ENCODE measurements at regions not wholly inside any gene's neighbourhood (a gene's known extent, or its start where the extent isn't known, plus 50 kb on each side); places are given as distances from the start of the nearest gene placed in this dataset.
"Not testable (repeated sequence)": the region's sequence is repeated elsewhere in the genome, so short reads cannot be mapped to it uniquely, and the experiment has no call there.

DNA sequence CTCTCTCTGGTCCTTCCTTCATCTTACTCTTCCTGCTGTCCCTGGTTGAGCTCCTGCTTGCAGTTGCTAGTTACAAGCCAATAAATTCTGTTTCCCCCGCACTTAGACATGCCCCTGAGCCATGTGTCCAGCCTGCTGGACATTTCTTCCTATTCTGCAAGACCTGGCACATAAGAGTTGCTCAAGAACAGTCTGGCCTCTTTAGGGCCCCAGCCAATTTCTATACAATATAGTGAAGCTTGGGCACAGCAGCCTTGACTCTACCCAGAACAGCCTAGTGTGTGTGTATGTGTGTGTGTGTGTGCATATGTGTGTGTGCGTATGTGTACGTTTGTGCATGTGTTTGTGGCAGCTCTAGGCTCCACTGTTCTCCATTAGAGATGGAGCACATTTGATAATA is 276.0 kb downstream of the CYRIA start:
- no peak for DNase-seq

GRCh38 chr2:16388199-16388830 is 277.3 kb downstream of the CYRIA start:
- not testable (repeated sequence) for DNase-seq

DNA sequence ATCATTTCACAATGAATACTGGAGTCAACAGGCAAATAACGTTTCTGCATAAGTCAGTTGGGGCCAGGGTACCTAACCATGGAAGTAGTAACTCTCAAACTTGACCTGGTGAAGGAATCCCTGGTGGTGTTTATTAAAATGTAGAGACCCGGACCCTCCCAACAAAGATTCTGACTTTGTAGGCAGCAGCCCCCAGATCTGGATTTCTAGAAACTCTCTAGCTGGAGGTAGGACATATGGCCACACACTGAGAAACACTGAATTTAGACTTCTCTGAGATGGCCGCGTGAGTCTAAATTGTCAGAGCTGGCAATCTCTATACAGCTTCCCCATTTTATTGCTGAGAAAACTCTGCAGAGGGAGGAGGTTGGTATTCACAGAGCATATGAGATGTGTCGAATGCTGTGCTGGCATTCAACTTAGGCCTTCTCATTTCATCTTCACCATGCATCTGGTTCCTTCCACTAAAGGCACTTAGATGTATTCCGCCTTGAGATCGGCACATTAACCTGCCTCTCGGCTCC is 278.1 kb downstream of the CYRIA start:
- no peak for DNase-seq

- DNase-seq = no peak
Measured at GRCh38 chr2:16386431-16386830, 279.2 kb downstream of the CYRIA start.

DNA sequence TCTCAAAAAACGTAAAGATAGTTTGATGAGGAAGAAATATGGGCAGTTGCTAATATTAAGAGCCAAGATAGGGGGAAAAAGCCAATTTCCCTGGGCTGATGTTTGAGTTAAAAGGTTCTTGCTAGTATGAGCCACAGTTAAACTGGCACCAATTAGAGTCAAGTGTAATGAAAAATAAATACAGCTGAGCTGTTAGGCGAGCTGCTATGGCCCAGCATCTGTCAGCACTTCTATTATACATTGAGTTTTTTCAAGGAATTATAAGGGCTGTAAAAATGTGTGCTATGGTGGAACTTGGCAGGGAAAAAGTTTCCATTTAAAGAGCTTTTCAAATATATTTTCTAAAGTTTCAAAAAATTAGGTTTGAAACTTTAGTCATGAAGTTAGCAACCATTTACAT is 279.6 kb downstream of the CYRIA start:
- no peak for DNase-seq

- DNase-seq = no peak
Measured at GRCh38 chr2:16385341-16385740, 280.3 kb downstream of the CYRIA start.

GRCh38 chr2:16383411-16383810 is 282.2 kb downstream of the CYRIA start:
- DNase-seq = no peak

GRCh38 chr2:16382451-16382850 is 283.2 kb downstream of the CYRIA start:
- no peak for DNase-seq

GRCh38 chr2:16381511-16381910 is 284.1 kb downstream of the CYRIA start:
- DNase-seq = no peak

GRCh38 chr2:16379901-16380300 is 285.7 kb downstream of the CYRIA start:
- DNase-seq = not testable (repeated sequence)

DNA sequence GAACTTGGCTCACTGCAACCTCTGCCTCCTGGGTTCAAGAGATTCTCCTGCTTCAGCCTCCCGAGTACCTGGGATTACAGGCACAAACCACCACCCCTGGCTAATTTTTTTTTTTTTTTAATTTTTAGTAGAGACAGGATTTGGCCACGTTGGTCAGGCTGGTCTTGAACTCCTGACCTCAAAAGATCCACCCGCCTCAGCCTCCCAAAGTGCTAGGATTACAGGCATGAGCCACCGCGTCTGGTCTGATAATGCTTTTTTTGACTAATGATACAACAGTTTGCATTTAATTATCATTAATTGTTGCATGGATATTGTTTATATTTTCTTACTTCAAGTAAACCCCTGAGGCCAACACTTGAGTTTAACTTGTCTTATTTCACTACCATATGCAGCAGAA is 286.6 kb downstream of the CYRIA start:
- not testable (repeated sequence) for DNase-seq

DNA sequence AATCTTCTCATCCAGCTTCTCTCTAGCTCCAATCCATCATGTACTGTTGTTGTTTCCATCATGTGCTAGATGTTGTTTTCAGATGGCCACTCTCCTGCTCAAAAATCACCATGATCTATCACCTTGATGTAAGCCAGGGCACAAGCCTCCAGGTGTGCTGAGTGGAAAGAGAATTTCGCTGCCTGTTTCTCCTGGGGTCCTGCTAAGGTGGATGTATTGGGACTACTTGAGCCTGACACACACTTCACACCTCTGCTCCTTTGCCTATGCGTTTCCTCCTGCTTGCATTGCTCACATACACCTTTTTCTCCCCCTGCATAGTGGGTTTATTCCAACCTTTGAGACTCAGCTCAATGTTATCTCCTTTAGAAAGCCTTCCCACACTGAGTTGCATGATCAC is 287.6 kb downstream of the CYRIA start:
- DNase-seq = no peak

DNA sequence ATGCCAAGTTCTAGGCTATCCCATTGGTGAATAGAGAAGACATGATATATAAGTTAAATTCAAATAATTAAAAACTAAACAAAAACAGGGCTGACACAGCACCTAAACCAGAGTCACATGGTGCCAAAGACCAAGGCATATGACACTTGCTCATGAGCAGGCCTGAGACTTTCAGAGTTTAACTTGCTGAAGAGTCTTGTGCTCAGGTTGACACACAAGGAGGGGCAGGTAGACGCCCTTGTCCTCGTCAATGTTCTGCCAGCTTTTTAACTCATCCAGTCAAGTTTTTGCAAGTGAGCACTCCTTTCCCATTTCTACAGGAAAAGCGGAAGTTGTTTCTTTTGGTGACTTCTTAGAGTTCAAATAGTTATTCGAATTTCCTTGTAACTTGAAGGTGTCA is 289.7 kb downstream of the CYRIA start:
- no peak for DNase-seq

DNA sequence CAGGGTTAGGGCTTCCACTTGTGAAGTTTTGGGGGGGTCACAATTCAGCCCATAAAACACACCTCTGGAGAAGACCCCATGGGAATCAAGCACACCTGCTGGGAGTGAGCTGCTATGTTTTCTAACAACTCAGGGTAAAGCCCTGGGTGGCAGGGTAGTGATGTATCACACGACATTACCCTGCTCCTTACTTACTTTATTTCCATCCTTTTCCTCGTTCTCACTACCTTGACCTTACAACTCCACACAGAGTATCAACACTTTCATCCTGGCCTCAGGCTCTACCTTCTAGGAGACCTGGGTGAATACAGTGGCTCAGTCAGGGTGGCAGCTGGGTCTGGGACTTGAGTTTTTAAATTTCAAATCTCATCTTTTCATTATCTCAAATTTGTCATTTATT is 290.3 kb downstream of the CYRIA start:
- DNase-seq = no peak

DNA sequence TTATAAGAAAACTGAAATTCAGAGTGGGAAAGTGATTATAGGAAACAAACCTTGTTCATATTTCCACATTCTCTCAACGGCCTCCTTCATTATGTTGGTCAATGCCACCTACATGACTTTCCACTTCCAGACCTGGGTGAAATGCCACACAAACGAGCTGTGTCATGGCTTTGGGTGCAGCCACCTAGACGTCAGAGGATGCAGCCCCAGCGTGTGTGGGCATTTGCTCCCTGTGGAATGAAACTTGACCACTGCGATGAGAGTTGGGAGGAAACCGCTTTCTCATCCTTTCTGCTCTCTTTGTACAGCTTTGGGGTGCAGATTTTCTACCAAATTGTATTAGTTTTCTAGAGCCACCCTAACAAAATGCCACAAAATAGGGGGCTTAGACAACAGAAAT is 291.0 kb downstream of the CYRIA start:
- DNase-seq = no peak

DNA sequence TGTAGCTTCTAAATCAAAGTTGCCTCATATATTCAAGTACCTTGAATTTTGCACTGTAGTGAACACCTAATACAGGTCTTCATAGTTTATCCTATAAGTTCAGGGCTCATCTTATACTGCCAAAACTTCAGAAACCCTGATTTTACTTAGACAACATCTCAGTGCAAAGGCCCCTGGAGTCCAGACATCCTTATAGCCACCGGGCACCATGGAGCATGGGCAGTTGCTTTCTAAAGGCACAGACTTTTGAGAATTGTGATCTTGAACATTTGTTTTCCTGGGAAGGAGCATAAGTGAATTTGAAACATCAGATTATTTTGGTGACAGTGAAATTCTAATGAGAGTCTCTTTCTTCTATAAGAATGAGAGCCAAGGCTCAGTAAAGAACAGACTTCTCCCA is 292.3 kb downstream of the CYRIA start:
- no peak for DNase-seq

GRCh38 chr2:16371751-16372150 is 293.9 kb downstream of the CYRIA start:
- no peak for DNase-seq

DNA sequence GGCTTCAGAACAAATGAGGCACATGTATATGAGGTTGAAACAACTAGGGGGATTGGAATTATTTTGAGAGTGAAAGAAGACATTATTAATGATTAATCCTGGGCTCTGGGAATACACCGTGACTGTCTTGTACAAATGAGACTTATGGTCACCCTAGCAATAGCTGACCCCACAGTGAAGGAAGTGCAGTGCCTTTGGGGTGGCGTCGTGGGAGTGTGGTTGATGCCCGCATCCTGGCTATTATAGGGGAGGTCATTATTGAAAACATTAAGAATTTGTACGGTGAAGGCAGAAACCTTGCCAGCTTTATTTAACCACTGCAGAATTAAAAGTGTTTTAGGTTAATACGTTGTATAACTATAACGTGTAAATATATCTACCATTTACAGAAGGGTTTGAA is 296.7 kb downstream of the CYRIA start:
- no peak for DNase-seq

DNA sequence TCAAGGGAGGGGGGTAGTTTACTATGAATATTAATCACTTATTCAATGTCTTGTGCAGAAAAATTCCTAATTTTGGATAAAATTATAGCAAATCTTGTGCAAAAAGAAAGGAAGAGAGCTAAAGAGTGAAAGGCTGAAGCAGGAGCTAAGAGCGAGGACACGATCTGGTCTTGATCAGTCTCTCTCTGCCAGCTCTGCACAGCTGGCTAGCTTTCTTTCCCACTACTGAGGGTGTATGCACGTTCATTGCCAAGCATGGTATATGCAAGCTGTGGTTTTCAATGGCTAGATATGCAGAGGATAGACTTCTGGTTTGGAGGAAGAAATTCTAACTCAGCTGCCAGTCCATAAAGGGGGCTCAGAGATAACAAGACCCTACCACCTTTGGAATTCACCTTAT is 297.3 kb downstream of the CYRIA start:
- no peak for DNase-seq

GRCh38 chr2:16365366-16365765 is 300.3 kb downstream of the CYRIA start:
- no peak for DNase-seq

- no peak for DNase-seq
Measured at GRCh38 chr2:16363581-16363980, 302.1 kb downstream of the CYRIA start.

- DNase-seq = no peak
Measured at GRCh38 chr2:16362611-16363010, 303.0 kb downstream of the CYRIA start.

GRCh38 chr2:16361261-16361995 is 304.2 kb downstream of the CYRIA start:
- no peak for DNase-seq

DNA sequence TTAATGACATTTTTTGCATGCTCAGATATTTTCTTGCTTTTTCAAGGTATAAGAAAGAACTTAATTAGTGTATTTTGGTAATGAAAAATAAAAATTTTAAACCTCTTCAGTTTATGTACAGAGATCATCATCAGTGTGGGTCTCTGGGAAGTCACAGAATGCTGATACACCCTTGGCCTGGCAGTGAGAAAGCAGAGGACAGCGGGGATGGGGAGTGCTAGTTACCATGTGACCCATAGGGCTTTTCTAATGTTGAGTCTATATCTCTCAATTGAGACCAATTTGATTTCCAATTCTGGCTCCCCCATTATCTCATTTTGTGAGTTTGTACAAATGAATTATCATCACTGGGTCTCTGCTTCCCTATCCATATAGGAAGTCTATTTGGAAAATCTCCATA is 305.7 kb downstream of the CYRIA start:
- no peak for DNase-seq

- DNase-seq = no peak
Measured at GRCh38 chr2:16357188-16357587, 308.4 kb downstream of the CYRIA start.
